HG03442 (cell line): ENCODE measurements at regions not wholly inside any gene's neighbourhood (a gene's known extent, or its start where the extent isn't known, plus 50 kb on each side); places are given as distances from the start of the nearest gene placed in this dataset.
"Not testable (repeated sequence)": the region's sequence is repeated elsewhere in the genome, so short reads cannot be mapped to it uniquely, and the experiment has no call there.

Experiments used
- ATAC-seq: cut with Tn5 transposase; IDR thresholded peaks from one replicate; pipeline ENCODE4 v1.9.1; 2021; ENCODE audit warnings: mild to moderate bottlenecking, moderate library complexity; ENCODE audit not compliant: unreplicated experiment

DNA sequence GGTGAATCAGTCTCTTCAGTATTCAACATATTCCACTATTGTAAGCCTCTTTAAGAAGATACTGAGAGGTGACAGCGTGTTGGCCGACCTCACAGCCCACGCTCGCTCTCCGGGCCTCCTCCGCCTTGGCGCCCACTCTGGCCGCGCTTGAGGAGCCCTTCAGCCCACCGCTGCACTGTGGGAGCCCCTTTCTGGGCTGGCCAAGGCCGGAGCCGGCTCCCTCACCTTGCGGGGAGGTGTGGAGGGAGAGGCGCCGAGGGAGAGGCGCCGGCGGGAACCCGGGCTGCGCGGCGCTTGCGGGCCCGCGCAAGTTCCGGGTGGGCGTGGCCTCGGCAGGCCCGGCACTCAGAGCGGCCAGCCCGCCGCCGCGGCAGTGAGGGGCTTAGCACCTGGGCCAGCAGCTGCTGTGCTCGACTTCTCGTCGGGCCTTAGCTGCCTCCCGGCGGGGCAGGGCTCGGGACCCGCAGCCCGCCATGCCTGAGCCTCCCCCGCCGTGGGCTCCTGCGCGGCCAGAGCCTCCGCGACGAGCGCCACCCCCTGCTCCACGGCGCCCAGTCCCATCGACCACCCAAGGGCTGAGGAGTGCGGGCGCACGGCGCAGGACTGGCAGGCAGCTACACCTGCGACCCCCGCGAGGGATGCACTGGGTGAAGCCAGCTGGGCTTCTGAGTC is 306.4 kb downstream of the SEMA3D start:
- not testable (repeated sequence) for ATAC-seq

DNA sequence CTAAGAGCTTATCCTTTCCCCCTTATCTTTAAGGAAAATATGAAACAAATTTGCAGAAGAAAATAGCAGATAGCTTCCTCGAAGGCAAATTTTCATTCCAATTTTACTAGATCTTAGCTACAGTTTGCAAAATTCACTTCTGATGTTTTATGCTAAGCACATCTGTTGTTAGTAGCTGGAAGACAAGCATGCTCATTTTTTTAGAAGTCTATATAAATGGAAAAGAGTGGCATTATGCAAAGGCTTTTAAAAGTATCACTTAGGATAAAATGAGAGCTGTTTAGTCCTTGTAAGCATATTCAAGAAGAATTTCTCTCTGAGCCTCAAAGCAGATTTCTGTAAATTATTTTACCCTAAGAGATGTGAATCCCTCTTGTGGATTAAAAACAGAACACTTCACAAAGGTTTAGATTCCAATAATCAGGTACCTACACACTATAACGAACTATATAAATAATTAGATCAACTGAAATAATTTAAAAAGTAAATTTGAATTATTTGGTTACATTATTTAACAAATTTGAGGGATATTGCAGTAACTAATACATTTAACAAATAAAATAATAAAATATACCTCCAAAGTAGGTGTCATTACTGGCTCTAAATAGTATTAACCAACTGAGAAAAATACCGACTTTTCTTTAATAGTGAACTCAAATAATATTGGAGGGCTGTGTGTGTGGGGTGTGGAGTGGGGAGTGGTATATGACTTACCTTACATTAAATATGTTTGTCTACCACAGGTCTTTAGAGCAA is 307.1 kb downstream of the SEMA3D start:
- no peak for ATAC-seq

DNA sequence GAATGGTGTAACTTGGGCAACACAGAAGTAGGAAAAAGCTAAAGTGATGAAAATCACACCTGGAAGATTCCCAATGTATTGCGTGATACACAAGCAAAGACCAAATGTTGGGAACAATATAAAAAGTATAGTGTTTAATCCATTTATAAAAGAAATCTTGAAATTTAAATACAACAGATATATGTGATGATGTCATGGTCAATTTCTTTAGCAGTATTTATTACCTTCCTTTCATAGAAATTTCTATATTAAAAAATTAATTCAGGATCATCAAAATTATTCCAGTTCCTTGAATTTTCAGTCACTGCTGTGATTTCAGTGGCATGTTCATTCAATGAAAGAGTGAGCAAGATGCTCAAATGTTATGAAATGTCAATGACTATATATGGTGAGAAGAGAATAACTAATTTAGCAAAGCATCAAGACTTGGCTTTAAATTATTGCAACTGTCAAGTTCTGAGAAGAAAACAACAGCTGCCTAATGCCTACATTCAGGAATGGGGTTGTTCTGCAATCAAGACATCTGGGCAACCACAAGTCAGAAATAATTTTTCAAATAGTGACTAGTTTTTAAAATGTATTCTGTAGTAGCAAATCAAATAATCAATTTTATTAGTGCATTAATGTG is 308.8 kb downstream of the SEMA3D start:
- no peak for ATAC-seq

DNA sequence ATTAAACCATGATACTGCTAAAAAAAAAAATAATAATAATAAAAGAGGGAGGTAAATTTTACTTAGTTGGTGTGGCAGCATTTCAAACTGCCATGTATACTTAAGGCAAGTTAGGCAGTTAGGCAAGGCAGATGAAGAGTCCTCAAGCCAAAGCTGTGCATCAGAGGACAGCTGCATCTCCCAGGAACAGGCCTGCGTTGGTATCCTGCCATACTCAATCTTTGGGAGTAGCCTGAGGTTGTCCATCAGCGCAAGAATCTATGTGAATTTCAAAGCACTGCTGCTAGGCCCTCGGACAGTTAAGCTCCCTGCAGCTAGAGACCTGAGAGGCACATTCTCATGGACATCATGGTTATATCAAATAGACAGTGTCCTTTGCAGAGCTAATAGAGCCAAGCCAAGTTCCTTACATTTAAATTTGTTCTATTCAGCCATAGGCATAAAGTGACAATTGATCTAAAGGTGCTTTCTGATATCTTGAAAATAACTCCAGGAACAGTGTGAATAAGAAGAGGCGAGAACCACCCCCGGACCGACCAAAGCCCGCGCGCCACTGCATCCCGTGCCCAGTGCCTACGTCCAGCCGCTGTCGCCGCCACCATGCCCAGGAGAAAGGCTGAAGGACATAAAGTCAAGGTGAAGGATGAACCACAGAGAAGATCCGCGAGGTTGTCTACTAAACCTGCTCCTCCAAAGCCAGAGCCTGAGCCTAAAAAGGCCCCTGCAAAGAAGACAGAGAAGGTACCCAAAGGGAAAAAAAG is 310.6 kb downstream of the SEMA3D start:
- no peak for ATAC-seq

DNA sequence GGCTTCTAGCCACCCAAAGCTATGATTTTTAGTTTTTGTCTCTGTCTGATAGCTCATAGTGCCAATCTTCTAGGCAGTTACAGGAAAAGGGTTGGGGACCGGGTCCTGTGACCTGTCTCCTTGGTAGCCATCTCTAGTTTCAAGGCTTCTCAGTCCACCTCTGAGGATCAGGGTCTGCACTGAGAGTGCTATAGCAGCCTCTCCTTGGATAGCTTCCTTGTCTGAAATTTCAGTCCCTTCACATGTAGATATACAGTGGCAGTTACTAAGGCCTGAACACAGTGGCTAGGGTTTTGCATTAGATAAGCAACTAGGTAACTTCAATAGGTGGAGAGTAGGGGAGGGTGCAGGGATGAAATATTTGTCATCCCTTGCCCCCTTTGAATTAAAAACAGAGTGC is 321.3 kb downstream of the SEMA3D start:
- ATAC-seq = no peak

DNA sequence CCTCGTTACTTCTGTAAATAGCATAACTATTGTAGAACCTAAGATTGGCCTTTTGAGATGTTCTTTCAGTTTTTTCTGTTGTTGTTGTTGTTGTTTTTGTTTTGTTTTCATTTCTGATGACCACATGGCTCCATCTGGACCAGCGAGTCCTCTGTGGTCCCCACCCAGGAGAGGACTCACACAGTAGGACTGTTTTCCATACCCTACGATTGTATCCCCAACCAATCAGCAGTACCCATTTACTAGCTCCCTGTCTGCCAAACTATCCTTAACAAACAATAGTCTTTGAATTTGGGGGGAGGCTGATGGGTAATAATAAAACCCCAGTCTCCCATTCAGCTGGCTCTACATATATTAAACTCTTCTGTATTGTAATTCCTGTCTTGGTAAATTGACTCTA is 329.5 kb downstream of the SEMA3D start:
- ATAC-seq = no peak

DNA sequence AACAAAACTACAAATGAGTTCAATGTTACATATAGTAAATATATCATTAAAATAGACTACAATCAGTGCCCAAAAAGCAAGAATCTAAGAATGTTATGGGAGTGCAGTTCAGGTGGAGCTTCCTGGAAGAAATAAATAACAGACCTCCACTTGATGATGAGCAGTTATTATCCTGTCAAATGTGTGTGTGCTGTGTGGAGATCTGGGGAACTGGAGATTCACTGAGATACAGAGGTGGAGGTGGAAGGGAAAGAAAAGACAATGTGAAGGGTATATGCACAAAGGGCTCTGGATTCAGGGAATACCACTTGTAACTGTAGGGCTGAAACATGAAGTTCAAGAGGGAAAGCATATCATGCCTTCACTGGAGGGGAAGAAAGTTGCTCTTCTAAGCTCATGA is 331.1 kb downstream of the SEMA3D start:
- ATAC-seq = no peak

DNA sequence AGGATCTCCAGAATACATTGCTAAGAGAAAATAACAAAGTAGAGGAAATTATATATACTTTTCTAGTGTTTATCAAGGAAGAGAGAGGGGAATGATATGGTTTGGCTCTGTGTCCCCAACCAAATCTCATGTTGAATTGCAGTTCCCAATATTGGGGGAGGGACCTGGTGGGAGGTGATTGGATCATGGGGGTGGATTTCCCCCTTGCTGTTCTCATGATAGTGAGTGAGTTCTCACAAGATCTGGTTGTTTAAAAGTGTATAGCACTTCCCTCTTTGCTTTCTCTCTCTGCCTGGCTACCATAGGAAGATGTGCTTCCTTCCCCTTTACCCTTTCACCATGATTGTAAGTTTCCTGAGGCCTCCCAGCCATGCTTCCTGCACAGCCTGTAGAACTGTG is 337.9 kb downstream of the SEMA3D start:
- ATAC-seq = not testable (repeated sequence)

DNA sequence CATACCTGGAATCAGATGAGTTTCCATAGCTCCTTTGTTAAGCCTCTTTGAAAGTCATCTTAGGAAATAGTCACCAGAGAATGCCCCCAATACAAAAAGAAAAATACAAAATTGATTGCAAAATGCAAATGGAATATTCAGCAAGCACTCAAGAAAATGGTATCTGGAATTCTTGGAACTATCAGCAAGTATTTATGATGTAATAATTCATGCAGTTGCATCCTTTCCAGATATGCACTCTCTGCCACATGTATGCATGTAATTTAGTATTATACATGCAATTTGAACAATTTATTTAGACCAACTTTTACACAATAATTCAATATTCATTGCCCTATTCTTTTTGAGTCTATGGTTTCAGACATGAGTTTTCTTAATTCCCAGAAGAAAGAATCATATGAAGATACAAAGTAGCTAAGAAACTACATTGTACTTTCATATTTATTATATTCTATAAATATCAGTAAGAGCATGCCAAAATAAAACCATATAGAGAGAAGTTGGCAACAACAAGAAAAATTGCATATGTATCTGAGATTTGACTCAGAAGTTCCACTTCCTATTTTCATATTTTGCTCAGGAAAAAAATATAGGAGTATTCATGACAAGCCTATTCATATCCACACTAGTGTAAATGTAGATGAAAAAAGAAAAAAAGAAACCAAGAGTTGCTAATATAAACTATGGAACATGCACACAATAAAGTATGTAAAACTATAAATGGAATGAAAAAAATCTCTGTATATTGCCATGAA is 338.5 kb downstream of the SEMA3D start:
- no peak for ATAC-seq

DNA sequence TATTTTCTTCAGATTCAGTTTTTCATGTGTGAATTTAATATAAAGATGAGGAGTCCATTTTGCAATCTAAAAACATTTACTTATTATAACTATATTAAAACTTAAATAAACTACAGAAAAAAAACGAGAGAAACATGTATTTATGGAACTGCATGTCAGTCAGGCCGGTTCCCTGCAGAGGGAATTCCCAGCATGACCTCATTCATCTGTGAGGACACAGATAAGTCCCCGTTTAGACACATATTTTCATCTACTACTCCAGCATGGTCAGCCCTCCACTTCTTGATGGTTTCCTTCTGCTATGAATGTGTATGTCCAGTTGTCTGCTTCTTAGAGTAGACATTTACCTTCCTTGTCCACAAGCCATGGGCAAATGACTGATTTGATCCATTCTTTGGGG is 339.1 kb downstream of the SEMA3D start:
- ATAC-seq = no peak

DNA sequence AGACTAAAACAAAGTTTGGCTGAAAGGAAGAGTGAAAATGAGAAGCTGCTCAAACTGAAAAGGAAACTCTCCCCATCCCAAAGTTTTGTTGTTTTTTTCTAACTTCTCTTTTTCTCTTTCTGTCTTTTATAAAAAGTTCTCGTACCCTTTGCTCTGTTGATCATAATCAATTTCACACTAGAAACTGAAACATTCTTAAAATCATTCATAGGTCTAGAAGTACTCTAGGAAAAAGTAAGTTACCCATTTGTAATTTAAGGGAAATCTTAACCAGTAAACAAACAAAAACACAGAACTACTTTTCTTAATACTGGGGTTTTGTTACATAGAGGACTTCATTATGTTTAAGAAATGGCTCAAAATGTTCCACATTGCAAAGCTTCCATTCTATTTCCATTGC is 339.8 kb downstream of the SEMA3D start:
- no peak for ATAC-seq

DNA sequence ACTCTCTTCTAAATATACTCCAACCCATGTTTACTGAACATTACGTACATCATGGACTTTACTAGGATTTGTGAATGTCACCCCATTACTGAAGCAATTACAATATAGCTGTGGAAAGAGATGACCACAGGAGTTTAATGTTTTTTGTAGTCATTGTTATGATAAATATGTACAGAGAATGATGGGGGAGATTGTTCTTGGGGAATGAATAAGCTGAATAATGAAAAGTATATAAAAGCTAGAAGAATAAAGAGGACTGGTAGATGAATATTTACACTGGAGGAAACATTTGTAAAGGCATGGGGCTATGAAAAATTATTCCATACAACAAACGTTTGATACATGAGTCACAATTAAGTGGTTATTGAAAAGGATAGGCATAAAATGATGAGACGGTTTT is 340.9 kb downstream of the SEMA3D start:
- ATAC-seq = no peak

DNA sequence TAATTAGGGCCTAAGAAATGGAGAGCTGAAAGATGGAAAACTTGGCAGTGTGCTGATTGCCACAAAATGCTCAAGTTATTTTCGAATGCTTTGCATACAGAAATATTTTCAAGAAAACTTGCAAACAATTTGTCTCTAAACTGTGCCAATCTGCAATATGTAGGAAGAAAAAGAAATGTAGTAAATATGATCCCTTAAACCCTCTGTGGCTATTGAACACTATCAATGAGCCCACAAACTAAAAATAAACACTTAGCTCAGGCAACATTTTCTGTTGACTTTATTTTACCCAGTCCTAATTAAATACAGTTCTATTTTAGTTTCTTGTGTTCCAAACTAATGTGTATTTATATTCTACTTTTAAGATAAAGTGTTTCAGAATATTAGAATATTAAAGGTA is 342.1 kb downstream of the SEMA3D start:
- ATAC-seq = no peak

DNA sequence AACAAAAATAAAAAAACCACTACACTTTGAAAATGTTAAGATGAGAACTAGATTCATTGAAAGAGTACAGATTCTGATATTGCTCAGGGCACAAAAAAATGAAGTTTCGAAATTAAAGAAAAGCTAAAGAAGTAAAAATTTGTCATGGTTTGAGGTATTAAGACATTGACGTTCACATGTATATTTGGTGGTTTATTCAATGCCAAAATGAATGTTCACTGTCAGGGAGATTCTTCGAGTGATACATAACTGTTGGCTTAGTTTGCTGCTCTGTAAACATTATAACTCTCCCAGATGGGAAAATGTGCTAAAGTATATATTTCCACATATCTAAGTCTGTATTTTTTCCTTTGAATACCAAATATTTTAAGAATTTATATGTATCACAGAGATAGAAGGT is 345.0 kb downstream of the SEMA3D start:
- ATAC-seq = no peak

DNA sequence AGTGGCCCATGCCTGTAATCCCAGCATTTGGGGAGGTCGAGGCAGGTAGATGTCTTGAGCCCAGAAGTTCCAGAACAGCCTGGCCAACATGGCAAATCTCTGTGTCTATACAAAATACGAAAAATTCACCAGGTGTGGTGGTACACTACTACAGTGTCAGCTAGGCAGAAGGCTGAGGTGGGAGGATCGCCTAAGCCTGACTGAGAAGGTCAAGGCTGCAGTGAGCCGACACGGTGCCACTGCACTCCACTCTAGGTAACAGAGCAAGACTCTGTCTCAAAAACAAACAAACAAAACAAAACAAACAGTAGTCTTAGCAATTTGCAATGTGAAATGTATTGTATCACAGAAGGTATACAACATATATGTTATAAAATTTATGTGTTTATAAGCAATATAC is 348.0 kb downstream of the SEMA3D start:
- no peak for ATAC-seq

DNA sequence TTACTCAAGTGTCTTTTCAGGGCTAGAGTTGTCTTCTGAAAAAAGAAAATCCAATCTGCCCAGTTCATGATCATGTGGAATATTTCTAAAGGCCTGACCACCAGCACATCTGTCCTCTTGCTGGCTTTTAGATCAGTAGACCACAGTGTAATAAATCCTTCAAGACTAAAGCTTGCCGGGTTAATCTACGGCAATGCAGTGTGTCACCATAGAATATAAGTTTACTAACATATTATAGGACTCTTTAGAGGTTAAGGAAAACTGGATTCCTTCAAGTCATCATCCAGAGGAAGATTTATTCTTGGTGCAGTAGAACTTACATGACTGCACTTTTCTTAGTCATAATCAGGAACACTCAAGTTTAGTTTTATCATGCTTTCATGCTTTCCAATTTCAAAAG is 349.5 kb downstream of the SEMA3D start:
- no peak for ATAC-seq

DNA sequence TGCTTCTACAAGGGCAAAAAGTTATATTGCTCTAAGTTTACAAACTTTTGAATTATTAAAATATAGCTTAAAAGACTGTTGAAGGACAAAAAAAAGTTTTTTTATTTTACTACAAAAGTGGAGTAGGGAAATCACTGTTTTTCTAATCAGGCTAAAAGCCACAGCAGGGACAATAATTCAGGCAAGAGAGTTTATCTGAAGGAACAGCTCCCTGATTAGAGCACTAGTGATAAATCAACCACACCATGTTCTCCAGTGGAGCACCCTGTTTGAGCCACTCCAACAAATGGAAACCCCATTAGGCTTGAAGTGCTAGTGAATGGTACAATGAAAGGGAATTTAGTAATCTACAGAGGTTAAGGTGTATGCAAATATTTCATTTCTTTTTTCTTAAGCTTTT is 357.1 kb downstream of the SEMA3D start:
- no peak for ATAC-seq

DNA sequence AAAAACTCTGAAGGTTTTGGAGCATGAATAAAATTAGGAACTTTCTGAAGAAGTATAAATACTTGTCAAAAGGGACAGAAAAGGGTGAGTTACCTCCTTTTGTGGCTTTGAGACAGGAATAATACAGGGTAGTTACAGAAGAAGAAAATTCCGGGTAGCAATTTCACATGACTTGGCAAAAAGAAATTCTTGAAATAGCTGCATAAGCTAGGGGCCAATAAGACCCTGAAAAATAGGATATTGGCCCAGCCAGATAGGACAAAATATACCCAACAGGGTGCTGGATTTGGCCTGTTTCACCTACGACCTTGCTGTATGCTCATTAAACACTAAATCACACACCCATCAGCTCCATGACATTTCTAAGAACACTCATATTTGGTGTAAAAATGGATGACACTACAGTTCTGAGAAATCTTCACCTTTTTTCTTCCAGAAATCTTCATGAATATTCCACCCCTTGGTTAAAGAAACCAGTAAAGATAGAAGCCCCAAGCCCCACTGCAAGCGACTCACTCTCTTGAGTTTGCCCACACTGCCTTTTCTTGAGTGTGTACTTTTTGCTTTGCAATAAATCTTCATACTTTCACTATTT is 362.7 kb downstream of the SEMA3D start:
- ATAC-seq = no peak

DNA sequence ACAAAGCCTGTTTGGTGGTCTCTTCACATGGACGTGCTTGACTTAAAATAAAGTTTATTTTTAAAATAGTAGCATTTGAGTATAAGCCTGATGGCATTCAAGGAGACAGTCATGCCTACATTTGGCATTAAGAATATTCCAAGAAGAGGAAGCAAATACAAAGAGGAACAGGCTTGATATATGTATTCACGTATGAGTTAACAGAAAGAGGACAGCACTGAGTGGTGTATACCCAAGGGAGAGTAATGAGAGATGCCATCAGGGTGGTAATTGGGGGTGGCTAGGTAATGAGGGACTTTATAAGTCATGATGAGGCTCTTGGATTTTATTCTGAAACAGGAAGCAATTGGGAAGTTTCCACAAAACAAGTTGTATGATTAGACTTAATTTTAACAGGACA is 363.3 kb downstream of the SEMA3D start:
- ATAC-seq = no peak

DNA sequence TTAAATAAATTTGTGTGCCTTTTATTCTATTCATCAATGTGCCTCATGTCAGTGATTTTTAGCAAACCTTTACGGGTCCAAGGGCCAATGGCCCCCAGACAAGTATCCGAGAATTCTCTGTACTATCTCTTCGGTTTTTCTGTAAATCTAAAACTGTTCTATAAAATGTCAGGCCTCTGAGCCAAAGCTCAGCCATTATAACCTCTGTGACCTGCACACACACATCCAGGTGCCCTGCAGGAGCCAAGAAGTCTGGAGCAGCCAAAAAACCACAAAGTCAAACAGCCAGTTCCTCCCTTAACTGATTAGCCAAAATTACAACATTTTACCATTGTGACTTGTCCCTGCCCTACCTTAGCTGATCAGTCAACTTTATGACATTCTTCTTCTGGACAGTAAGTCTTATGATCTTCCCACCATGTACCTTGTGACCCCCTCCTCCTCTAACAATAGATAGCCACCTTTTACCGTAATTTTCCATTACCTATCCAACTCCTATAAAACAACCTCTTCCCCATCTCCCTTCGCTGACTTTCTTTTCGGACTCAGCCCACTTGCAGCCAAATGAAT is 363.8 kb downstream of the SEMA3D start:
- no peak for ATAC-seq
